GM13977 (cell line): ENCODE measurements at regions not wholly inside any gene's neighbourhood (a gene's known extent, or its start where the extent isn't known, plus 50 kb on each side); places are given as distances from the start of the nearest gene placed in this dataset.
"Not testable (repeated sequence)": the region's sequence is repeated elsewhere in the genome, so short reads cannot be mapped to it uniquely, and the experiment has no call there.

Experiments used
- DNase-seq: peaks from one replicate; pipeline ENCODE4 v3.0.0; 2012; ENCODE audit warnings: low spot score
- in situ Hi-C: fragments of 300-500 bp; cut with MboI; formaldehyde crosslinking; loops from one replicate; pipeline ENCODE4 v1.12.0; 2022; ENCODE audit warnings: low sequenced_read_pairs, low pct_unique_long_range_greater_than_20kb, mixed read lengths, inconsistent platforms; ENCODE audit not compliant: unreplicated experiment
- TF ChIP-seq, protein P1 (sequence below): IDR thresholded peaks from 2 replicates; pipeline ENCODE4 v1.5.1; 2012; ENCODE audit warnings: mild to moderate bottlenecking, control low read depth; ENCODE audit not compliant: insufficient read depth; ENCODE audit errors: extremely low read depth, missing control alignments

DNA sequence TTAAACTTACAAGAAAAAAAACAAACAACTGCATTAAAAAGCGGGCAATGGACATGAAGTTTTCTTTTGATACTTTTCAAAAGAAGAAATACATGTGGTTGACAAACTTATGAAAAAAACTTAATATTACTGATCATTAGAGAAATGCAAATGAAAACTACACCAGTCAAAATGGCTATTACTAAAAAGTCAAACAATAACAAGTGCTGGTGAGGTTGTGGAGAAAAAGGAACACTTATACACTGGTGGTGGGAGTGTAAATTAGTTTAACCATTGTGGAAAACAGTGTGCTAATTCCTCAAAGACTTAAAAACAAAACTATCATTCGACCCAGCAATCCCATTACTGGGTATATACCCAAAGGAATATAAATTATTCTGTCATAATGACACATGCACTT is 311.6 kb downstream of the ISL1 start:
- TF ChIP-seq, protein P1, sequence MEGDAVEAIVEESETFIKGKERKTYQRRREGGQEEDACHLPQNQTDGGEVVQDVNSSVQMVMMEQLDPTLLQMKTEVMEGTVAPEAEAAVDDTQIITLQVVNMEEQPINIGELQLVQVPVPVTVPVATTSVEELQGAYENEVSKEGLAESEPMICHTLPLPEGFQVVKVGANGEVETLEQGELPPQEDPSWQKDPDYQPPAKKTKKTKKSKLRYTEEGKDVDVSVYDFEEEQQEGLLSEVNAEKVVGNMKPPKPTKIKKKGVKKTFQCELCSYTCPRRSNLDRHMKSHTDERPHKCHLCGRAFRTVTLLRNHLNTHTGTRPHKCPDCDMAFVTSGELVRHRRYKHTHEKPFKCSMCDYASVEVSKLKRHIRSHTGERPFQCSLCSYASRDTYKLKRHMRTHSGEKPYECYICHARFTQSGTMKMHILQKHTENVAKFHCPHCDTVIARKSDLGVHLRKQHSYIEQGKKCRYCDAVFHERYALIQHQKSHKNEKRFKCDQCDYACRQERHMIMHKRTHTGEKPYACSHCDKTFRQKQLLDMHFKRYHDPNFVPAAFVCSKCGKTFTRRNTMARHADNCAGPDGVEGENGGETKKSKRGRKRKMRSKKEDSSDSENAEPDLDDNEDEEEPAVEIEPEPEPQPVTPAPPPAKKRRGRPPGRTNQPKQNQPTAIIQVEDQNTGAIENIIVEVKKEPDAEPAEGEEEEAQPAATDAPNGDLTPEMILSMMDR, result no peak
- in situ Hi-C loops, result no loop called here

DNA sequence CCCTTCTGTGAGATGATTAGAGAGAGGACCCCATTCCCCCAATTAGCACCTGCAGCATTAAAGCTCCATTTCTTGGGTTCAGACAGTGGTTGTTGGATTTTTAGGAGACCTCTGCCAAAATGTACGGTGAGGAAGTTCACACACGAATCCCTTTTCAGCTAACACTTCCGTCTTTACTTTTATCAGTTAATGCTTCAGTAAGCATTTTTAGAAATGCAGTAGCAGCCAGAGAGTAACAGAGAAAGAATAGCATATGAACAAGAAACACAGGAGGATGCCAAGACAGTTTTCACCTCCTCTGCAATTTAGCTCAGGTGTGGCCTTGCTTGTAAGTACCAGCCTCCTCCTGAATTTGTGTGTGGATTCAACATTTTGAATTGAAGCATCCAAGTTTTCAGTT is 312.9 kb downstream of the ISL1 start:
- in situ Hi-C loops, result no loop called here

More for the DNA sequence above, 311.6 kb downstream of the ISL1 start:
- DNase-seq, result no peak

DNA sequence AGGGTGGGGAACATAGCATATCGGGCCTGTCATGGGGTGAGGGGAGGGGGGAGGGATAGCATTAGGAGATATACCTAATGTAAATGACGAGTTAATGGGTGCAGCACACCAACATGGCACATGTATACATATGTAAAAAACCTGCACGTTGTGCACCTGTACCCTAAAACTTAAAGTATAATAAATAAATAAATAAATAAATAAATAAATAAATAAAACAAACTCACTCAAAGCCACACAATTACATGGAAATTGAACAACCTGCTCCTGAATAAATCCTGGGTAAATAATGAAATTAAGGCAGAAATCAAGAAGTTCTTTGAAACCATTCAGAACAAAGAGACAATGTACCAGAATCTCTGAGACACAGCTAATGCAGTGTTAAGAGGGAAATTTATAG is 318.8 kb downstream of the ISL1 start:
- DNase-seq, in situ Hi-C loops: not testable (repeated sequence)

More for the DNA sequence above, 312.9 kb downstream of the ISL1 start:
- no peak for DNase-seq
- TF ChIP-seq, protein P1, result no peak

DNA sequence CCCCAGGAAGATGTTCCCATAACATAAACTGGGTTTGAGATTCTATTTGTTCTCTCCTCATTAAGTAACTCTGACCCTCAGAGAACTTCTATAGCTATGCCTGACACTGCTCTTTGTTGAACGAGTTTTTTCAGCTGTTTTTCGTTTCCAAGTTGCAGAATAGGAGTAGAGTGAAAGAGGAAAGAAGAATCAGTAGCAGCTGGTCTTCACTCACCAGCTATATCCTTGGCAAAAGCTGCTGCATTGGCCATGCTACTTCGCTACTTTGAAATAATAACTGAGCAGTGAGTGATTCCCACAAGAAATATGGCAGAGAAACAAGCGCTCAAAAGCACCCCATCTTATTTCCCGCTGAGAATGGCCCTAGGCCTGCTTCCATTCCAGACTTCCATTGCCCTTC is 329.0 kb downstream of the ISL1 start:
- in situ Hi-C loops, result no loop called here
- no peak for DNase-seq
- TF ChIP-seq, protein P1, result no peak

DNA sequence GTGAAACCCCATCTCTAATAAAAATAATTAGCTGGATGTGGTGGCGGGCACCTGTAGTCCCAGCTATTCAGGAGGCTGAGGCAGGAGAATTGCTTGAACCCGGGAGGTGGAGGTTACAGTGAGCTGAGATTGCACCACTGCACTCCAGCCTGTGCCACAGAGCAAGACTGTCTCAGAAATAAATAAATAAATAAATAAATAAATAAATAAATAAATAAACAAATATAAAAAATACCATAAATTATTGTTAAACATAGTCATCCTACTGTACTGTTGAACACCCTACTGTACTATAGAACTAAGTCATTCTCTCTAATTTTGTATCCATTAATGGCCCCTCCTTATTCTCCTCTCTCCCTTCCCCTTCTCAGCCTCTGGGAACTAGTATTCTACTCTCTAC is 332.2 kb downstream of the ISL1 start:
- DNase-seq, in situ Hi-C loops: not testable (repeated sequence)

DNA sequence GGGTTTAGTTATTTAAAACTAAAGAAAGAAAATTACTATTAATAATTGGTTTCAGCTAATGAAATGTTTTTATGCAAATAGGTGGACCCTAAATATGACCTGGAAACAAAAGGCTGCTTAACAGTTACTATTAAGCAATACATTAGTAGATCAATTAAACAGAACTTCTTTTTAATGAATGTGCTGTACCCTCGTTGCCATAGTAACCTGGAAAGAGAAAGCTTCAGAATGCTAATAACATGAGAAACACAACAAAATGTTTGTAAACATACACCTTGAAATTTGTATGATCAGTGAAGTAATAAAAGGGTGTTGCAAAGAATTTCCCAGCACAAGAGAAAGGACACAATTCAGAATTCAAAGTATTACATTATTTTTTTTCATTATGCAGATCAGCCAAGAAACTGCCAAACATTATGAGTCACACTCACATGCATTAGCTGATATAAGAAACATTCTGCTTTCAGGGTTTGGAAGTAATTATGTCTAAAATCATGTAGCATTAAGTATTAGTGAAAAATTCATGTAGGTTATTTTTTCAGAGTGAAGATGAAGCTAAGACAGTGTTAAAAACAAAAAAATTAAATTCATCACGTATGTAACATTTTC is 348.3 kb downstream of the ISL1 start:
- TF ChIP-seq, protein P1, result no peak
- no peak for DNase-seq
- in situ Hi-C loops, result no loop called here

DNA sequence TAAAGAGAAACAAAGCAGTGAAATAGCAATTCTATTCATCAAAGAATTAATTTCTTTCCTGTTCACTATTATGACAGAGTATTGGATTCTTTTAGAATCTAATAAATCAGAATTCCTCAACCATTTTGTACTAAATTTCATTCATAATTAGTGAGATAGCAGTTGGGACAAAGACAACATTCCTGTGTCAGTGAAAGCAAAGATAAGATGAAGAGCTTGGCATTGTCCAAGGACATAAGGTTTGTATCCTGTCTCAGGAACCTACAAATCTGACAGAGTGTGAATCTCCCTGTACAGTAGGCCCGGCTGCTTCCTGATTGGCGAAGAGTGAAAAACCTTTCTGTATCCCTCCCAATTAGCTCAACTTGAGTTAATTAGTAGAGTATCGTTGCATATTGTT is 349.1 kb downstream of the ISL1 start:
- TF ChIP-seq, protein P1, result no peak
- DNase-seq, result no peak
- in situ Hi-C loops, result no loop called here

DNA sequence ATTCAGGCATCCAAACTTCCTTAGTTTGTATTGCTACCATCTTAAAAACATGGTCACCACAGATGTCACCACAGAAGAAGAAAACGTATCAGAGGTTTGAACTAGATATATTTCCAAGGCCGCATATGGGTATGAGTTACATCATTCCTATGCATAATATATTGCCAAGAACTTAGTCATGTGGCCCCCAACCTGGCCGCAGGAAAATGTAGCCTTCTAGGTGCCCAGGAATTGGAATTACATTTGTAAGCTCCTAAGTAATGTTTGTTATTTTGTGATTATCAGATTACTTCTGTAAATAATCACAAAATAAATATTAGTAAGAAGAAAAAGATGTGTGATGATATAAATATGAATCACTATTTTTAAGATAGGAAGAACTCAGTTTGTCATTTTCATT is 351.4 kb downstream of the ISL1 start:
- DNase-seq, result no peak
- TF ChIP-seq, protein P1, result no peak
- in situ Hi-C loops, result no loop called here
